ENCODE measurements at regions not wholly inside any gene's neighbourhood (a gene's known extent, or its start where the extent isn't known, plus 50 kb on each side); places are given as distances from the start of the nearest gene placed in this dataset.

DNA sequence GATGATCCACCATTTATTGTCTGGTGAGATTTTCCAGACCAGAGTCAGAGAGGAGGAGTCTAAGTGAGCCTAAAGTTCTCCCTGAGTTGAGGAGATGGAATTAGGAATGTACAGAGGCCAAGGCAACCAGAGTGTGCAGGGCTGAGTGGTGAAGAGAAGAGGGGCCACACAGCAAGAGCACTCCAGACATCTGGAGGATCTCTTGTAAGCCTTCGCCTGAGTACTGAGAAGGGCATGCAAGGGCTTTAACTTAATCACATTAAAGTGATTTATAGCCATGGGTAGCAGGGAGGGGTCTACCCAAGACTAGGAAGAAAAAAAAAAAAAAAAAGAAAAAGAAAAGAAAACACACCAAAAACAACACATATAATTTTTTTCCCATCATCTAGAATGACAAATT lies 1190.4 kb downstream of the GATA3 start:
- Histone ChIP-seq H3K9me3 (ENCODE audit: severe bottlenecking) (peaks cover 1% of the 10 kb centered on the region), H3K27me3 (ENCODE audit: insufficient read depth, poor library complexity, severe bottlenecking) (no peaks in the 10 kb centered on the region), H3K4me1 (ENCODE audit: insufficient read depth, poor library complexity, severe bottlenecking) (no peaks in the 10 kb centered on the region), H3K4me3 (ENCODE audit: severe bottlenecking) (no peak overlapping the region), H3K36me3 (ENCODE audit: low read depth) (no peaks in the 10 kb centered on the region), H3K27ac (ENCODE audit: poor library complexity, severe bottlenecking) (no peak overlapping the region)
- ATAC-seq (ENCODE audit: low read depth) (no peak), DNase-seq (ENCODE audit: low spot score) (no peak)
- TF ChIP-seq, protein P1, sequence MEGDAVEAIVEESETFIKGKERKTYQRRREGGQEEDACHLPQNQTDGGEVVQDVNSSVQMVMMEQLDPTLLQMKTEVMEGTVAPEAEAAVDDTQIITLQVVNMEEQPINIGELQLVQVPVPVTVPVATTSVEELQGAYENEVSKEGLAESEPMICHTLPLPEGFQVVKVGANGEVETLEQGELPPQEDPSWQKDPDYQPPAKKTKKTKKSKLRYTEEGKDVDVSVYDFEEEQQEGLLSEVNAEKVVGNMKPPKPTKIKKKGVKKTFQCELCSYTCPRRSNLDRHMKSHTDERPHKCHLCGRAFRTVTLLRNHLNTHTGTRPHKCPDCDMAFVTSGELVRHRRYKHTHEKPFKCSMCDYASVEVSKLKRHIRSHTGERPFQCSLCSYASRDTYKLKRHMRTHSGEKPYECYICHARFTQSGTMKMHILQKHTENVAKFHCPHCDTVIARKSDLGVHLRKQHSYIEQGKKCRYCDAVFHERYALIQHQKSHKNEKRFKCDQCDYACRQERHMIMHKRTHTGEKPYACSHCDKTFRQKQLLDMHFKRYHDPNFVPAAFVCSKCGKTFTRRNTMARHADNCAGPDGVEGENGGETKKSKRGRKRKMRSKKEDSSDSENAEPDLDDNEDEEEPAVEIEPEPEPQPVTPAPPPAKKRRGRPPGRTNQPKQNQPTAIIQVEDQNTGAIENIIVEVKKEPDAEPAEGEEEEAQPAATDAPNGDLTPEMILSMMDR (IDR thresholded peaks at IDR 0.05; ENCODE audit: poor library complexity, severe bottlenecking), result no peak

DNA sequence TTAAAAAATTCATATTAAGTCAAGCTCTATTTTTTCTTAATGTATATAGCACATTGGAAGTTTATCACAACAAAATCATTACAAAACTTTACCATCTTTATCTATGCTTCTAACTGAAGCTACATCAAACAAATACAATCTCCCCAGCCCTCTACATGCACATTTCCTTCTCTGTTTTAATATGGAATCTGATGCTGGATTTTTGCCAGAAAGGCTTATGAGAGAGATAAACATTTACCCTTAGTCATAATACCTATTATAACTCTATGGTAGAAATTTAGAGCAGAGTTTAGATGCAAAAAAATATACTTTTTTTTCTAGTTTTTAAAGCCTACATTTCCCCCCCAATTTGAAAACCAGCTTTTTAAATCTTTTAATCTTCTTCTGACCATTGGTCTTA lies 1198.6 kb downstream of the GATA3 start:
- peaks cover 26% of the 10 kb centered on the region for H3K4me1 ChIP-seq (ENCODE audit: insufficient read depth, poor library complexity, severe bottlenecking)
- H3K4me3 ChIP-seq (ENCODE audit: severe bottlenecking), result no peak overlapping the region
- H3K27me3 ChIP-seq (ENCODE audit: insufficient read depth, poor library complexity, severe bottlenecking), result no peaks in the 10 kb centered on the region
- peaks cover 1% of the 10 kb centered on the region for H3K9me3 ChIP-seq (ENCODE audit: severe bottlenecking)
- no peak for DNase-seq (ENCODE audit: low spot score)
- TF ChIP-seq, protein P1 (IDR thresholded peaks at IDR 0.05; ENCODE audit: poor library complexity, severe bottlenecking), result no peak
- H3K36me3 ChIP-seq (ENCODE audit: low read depth), result no peaks in the 10 kb centered on the region
- ATAC-seq (ENCODE audit: low read depth), result peak; percentile 53; the same call in 1 of the 3 replicates
- no peak overlapping the region for H3K27ac ChIP-seq (ENCODE audit: poor library complexity, severe bottlenecking)

DNA sequence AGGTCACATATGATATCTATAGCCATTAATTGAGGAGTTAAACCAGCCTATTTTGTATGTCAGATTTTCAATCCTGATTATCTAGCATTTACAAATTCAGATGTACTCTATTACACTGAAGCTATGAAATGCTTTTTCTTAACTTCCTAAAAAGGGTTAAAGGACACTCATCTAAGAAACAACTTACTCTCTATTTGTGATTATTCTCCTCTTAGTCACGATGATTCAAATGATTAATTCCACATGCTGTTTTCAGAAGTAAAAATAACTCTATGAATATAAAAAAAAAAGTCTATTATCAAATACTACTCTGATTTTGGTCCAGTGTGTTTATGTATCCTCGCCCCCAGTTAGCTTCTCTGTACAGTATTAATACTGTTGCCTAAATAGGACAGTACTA lies 1199.9 kb downstream of the GATA3 start:
- peaks cover 26% of the 10 kb centered on the region for H3K4me1 ChIP-seq (ENCODE audit: insufficient read depth, poor library complexity, severe bottlenecking)
- H3K36me3 ChIP-seq (ENCODE audit: low read depth), result no peaks in the 10 kb centered on the region
- no peak for DNase-seq (ENCODE audit: low spot score)
- no peaks in the 10 kb centered on the region for H3K27me3 ChIP-seq (ENCODE audit: insufficient read depth, poor library complexity, severe bottlenecking)
- H3K4me3 ChIP-seq (ENCODE audit: severe bottlenecking), result no peak overlapping the region
- TF ChIP-seq, protein P1 (IDR thresholded peaks at IDR 0.05; ENCODE audit: poor library complexity, severe bottlenecking), result no peak
- peak overlapping the region; percentile 12 for H3K27ac ChIP-seq (ENCODE audit: poor library complexity, severe bottlenecking)
- ATAC-seq (ENCODE audit: low read depth), result peak; percentile 53; the same call in 2 of the 3 replicates
- peaks cover 1% of the 10 kb centered on the region for H3K9me3 ChIP-seq (ENCODE audit: severe bottlenecking)

DNA sequence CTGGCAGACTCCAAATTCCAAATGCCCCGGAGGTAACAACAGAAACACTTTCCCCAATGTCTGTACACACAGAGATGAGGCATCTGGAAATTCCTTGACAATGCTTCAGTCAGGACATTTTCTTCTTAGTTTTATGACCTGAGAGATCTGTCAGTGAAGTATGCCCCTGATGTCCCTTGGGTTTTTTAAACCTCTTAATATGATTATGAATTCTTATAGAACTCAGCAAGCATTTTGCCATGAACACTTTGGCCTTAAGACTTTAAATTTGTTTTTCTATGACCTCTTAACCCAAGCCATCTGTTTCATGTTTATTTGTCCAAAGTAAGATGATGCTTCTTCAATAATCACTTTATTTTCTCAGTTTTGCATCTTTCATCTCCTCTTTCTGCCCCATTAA lies 1206.2 kb downstream of the GATA3 start:
- Histone ChIP-seq H3K27me3 (ENCODE audit: insufficient read depth, poor library complexity, severe bottlenecking) (no peaks in the 10 kb centered on the region), H3K4me1 (ENCODE audit: insufficient read depth, poor library complexity, severe bottlenecking) (no peaks in the 10 kb centered on the region), H3K36me3 (ENCODE audit: low read depth) (no peaks in the 10 kb centered on the region), H3K27ac (ENCODE audit: poor library complexity, severe bottlenecking) (no peak overlapping the region), H3K9me3 (ENCODE audit: severe bottlenecking) (no peaks in the 10 kb centered on the region), H3K4me3 (ENCODE audit: severe bottlenecking) (no peak overlapping the region)
- TF ChIP-seq, protein P1 (IDR thresholded peaks at IDR 0.05; ENCODE audit: poor library complexity, severe bottlenecking), result no peak
- ATAC-seq (ENCODE audit: low read depth) (no peak), DNase-seq (ENCODE audit: low spot score) (no peak)

DNA sequence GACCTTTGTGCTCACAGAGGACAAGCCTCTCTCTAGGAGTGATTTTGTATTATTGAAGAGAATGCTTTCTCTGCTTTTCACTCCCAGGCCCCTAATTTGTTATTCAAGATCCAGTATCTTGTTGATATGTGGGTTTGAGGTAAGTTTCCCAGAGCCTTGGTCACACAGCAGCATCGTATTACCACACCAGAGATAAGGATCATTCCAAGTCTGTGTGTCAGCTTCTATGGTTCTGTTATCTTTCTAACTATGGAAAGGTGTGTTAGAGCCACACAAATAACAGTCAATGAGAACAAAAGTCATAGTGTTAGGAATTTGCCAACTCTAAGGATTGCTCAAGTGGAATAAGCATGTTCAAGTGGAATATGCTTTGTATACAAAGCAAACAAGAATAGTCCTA lies 1208.3 kb downstream of the GATA3 start:
- no peak for DNase-seq (ENCODE audit: low spot score)

More for the DNA sequence above, 1208.3 kb downstream of the GATA3 start:
- no peaks in the 10 kb centered on the region for H3K36me3 ChIP-seq (ENCODE audit: low read depth)
- H3K27me3 ChIP-seq (ENCODE audit: insufficient read depth, poor library complexity, severe bottlenecking), result no peaks in the 10 kb centered on the region
- TF ChIP-seq, protein P1 (IDR thresholded peaks at IDR 0.05; ENCODE audit: poor library complexity, severe bottlenecking), result no peak
- H3K4me1 ChIP-seq (ENCODE audit: insufficient read depth, poor library complexity, severe bottlenecking), result no peaks in the 10 kb centered on the region
- no peak for ATAC-seq (ENCODE audit: low read depth)
- no peak overlapping the region for H3K4me3 ChIP-seq (ENCODE audit: severe bottlenecking)
- H3K9me3 ChIP-seq (ENCODE audit: severe bottlenecking), result no peaks in the 10 kb centered on the region
- H3K27ac ChIP-seq (ENCODE audit: poor library complexity, severe bottlenecking), result no peak overlapping the region

Measured in RWPE2 (cell line).